ENCODE measurements at regions not wholly inside any gene's neighbourhood (a gene's known extent, or its start where the extent isn't known, plus 50 kb on each side); places are given as distances from the start of the nearest gene placed in this dataset.

DNA sequence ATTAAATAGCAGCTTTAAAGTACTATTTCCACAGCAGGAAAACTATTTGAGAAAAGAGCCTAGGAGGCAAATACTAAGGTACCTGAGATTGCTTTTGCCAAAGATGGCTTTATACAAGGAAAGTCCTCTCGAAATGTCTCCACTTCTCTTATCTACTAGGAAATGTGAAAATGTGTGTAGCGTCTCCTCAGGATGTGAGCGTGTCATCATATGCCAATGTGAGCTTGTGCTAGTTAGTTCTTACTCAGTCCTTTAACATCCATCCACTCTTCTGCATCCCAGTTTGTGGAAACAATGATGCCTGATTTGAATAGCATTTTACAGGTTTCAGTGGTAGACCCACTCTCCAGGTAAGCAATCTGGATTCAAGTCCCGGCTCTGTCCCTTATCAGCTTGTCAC is 421.0 kb downstream of the DYNC2H1 start:
- DNase-seq (ENCODE audit: low read depth in 2 of 2): no peak

DNA sequence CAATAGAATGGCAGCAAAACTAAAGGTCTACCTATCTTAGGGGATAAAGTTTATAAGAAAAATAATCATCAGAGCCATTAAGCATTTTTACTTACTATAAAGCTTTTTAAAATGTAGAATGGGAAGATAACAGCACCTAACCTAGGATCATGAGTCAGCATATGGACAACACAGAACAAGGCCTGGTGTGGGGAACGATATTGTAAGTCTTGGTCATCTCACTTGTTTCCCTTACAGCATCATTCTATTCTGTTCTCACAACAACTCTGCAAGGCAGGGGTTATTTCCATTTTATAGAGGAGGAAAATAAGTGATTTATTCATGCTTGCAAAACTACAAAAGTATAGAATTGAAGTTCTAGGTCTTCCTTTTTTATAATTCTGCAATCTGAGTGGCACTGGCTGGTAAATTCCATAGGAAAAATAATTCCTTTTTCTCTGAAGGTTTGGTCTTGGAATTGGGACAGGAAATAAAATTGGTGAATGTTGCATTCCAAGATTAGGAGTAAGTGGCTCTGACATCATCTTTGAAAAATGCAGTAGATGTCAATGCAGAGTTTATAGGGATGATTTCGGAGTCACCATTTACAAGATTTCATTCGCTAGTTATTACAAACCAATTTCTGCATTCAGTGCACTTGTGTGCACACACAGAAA is 423.0 kb downstream of the DYNC2H1 start:
- no peak for DNase-seq (ENCODE audit: low read depth in 2 of 2)

DNA sequence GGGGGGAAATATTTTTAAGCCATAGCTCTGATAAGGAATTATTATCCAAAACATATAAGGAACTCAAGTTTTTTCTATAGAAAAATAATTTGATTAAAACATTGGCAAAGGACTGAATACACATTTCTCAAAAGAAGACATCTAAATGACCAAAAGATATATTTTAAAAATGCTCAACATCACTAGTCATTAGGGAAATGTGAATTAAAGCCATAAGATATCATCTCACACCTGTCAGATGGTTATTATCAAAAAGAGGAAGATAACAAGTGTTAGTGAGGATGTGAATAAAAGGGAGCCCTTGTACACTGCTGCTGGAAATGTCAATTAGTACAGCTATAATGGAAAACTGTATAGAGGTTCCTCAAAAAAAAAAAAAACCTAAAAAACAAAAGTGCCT is 425.0 kb downstream of the DYNC2H1 start:
- DNase-seq (ENCODE audit: low read depth in 2 of 2): no peak

DNA sequence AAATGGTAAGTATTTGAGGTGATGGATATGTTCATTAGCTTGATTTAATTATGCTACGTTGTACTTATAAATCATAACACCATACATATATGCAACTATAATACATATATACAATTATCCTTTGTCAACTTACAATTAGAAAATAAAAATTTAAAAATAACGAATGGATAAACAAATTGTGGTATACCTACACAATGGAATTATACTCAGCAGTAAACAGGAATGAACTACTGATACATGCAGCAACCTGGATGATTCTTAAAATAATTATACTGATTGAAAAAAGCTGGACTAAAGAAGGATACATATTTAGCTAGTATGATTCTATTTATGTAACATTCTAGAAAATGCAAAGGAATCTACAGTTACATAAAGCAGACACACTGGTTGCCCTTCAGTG is 425.7 kb downstream of the DYNC2H1 start:
- no peak for DNase-seq (ENCODE audit: low read depth in 2 of 2)

DNA sequence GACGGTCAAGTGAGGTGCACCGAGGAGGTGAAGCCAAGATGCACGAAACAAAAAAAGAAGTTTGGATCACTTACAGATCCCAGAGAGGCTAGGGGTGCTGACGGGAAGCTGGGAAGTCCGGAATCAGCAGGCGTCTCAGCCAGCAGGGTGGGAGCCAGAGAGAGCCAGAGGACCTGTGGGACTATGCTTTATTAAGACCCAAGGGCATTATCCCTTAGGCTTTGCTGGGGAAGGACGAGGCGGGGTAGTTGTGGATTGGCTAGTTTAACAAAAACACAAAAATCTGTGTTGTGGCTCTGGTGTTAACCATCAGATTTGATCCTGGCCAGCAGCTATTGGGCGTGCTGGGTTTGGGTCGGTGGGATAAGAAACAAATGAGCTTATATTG is 427.1 kb downstream of the DYNC2H1 start:
- no peak for DNase-seq (ENCODE audit: low read depth in 2 of 2)

DNA sequence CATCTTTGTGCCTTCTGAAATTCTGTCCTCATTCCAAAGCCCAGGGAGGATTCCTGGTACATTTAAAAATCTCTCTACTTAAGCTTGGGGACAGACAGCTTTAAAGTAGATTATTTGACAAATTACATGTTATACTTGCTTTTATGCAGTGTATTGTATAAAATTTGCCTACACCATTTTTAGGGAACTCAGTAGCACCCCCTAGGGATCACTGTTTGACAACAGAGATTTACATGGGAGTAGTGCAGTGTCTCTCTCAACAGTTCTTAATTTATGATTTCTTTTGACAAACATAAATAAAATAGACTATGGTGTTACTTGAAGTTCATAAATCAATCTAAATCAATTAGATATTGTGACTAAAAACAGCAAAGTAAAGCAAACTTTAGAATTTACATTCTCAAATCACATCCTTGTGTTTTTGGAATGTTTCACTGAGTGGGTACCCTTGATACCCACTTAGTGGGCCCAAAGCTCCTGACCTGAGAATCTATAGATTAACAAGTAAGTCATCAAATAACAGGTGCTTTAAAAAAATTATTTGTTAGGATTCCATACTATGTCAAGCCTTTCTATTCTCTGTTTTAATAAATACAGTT is 428.8 kb downstream of the DYNC2H1 start:
- no peak for DNase-seq (ENCODE audit: low read depth in 2 of 2)

DNA sequence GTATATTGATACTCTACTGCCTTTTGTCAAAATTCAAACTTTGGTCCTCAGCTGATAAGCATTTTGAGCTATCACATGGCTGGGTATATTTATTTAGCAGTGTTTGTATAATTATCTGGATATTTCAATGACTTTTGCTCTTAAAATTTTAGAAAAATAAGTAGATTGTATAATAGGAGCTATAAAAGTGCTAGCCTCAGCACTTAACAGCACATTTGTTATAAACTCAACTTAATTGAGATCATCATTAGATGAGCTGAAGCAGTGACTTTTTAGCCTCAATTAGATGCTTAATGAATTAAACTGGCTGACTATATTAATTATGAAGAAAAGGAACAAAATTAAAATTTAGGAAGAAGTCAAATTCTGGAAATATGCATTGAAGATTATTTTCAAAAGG is 429.9 kb downstream of the DYNC2H1 start:
- DNase-seq (ENCODE audit: low read depth in 2 of 2): no peak

DNA sequence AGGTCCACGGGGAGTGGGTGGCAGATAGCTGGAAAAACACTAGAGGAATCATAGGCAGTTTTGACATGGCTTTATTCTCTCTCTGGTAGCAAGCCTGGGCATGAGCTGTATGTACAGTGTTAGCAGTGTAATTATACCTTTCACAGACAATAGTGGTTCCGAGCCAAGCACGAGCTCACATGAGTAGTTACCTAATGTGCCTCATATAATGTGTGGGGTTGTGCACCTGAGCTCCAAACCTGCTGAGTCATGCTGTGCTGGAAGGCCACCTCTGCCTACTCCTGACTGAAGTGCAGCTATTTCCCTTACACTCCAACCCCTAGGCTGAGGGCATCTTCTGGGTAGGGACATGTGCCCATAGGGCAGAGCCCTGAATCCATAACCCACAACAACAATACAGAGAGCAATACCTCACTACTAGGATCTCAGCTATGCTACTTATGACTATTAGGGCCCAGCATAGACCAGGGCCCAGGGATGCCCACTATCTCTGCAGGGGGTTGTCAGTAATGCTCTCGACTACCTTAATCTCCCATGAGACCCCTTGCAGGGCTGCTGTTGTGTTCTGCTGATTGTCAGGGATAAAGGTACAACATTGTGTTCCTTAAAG is 432.1 kb downstream of the DYNC2H1 start:
- no peak for DNase-seq (ENCODE audit: low read depth in 2 of 2)

DNA sequence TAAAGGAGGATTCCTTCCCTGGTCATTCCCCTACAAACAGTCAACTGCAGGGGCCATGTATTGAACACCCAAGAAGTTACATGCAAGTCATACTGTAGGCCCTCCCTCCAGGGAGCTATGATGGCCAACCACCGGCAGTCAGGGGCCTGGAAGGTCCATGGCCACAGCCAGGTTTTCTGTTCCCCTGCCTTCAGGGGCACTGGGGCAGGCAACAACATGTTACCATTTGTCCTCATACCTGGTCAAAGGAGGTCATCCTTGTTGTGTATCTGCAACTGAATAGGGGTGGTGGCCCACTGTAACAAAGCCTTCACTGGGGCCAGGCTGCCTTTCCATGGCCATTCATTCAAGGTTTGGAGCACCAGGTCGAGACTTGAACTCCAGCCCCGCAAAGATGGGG is 433.6 kb downstream of the DYNC2H1 start:
- DNase-seq (ENCODE audit: low read depth in 2 of 2): no peak

DNA sequence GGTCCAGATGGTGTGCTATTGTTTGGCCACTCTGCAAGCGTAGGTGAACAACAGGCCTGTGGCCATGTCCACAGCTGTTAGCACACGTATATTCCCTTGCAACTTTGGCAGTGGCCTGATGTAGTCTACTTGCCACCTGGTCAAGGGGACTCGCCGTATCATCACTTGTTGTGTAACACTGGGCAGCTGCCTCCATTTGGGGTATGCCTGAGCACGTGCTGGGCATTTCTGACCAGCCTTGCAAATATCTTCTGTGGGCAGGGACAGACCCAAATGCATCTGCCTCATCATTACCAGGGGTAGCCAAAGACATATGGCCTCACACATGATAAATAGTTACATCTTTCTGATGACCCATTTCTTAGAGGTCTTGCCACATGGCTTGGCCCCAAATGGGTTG is 434.2 kb downstream of the DYNC2H1 start:
- no peak for DNase-seq (ENCODE audit: low read depth in 2 of 2)

DNA sequence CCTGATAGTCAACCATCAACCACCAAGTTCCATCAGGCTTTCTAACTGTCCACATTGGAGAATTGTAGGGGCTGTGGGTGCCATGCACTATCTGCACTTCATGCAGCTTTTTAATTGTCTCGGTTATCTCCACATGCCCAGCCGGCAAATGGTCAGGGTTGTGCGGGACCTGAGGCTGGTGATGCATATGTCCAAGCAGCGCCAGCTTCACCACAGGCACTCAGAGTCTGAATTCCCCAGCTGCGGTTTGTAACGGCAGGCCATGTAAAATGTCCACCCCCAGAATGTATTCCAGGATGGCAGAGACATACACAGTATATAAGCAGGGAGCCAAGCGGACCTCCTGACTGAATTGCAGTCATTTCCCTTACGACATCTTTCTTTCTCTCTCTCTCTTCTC is 435.6 kb downstream of the DYNC2H1 start:
- no peak for DNase-seq (ENCODE audit: low read depth in 2 of 2)

DNA sequence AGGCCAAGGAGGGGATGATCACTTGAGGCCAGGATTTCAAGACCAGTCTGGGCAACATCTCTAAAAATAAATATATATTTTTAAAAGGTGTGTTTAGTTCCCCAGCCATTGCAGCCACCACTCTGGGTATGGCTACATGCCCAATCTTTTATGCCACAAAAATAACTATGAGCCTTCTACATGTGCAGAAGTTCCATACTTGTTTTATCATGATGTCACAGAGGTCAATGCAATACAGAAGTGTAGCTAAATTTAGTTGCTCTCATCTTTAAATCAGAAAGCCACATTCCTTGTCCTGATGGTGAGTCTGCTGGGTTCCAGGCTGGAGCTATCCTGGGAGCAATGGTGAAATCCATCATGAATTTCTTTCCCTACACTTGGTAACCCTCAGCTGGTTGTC is 436.3 kb downstream of the DYNC2H1 start:
- no peak for DNase-seq (ENCODE audit: low read depth in 2 of 2)

DNA sequence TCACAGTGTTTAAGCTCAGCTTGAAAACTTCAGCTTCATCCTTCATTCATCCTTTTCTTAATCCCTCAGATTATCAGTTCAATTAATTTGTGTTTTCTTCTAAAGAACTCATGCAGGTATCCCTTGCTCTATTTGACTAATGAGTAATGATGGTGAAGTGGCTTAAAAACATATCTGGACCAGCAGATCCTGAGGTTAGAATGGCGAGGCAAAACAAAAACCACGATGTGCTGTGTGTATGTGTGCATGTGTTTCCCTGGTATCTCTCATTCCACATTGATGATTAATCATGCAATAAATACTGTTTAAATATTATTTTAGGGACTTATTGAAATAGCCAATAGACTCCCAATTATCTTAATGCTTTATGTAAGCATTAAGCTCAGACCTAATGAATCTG is 437.0 kb downstream of the DYNC2H1 start:
- DNase-seq (ENCODE audit: low read depth in 2 of 2): no peak

DNA sequence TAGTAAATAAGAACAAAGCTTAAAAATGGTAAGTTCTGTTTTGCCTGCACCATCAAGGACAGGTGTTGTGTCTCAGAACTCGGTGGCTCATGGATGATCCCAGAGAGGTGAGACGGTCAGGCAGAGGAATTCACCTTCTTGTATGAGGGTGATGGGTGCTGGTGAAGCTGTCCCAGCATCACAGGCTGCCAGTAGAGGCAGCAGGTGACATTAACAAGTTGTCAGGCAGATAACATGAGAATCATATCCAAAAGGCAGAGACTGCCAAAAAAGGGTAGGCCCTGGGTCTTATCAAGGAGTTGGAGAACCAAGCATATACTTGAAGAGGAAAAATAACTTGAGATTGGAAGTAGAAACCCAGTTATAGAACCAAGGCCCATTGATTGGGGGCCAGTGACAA is 437.8 kb downstream of the DYNC2H1 start:
- DNase-seq (ENCODE audit: low read depth in 2 of 2): no peak

DNA sequence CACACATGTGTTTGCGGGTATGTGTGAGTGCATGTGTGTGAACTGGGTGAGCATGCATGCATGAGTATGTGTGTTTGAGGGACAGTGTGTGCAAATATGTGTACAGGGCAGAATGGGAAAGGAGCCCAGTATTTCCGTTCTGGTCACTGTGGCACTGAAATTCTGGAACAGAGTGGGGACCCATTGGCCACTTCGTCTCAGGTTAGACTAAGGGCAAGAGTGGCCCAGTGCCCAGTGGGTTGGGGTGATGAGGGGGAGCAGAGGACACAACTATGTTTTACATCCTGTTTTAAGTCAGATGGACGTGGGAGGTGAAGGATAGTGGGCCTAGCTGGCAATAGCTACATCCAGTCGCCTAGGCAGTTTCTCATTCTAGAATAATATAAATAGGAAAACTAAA is 438.5 kb downstream of the DYNC2H1 start:
- DNase-seq (ENCODE audit: low read depth in 2 of 2): no peak

DNA sequence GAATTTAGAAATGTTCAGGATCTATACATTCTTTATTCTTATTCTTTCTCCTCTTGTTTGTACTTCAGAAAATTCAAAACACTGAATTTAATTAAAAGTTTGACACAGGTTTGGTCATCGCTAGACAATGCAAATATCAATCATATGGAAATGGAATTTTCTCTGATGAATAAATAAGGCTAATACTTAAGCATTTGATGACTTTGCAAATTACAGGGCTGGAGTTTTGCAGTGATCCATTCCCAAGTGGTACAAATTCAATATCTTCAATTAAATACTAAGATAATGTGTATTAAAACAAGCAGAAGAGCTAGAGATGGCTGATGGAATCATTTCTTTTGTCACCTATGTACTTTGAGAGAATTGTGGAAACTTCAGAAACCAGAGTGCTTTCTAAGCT is 439.6 kb downstream of the DYNC2H1 start:
- DNase-seq (ENCODE audit: low read depth in 2 of 2): no peak

DNA sequence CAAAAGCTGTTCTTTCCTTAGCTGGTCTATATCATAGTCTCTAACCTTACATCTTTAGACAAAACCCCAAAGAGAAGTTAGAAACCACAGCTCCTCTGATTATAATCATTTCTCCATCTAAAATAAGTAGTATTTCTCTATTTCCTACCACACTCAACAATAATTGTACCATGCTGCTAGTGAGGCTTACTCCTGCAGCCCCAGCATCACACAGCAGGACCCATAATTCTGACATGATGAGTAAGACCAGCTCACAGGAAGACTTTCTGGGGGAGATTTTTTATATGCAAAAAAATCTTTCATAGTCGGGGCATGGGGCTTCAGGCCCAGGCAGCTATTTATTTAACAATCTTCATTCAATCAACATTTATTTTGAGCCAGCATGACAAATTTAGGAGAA is 441.6 kb downstream of the DYNC2H1 start:
- no peak for DNase-seq (ENCODE audit: low read depth in 2 of 2)

DNA sequence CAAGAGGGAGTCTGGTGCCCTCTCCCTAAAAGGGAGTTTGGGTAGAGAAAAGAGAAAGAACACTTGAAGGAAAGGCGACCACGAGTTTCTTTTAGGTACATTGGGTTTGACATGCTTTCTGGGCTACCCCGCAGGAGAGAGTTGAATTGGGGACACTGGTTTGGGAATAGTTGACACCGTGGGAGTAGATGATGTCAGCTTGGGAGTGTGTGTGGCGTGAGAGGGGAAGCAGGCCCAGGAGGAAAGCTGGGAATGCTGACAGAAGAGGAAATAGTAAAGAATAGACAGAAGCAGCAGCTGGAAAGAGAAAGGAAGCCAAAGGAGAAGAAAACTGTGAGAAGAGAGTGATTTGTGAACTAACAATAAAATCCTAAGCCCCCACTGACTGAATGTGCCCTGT is 442.9 kb downstream of the DYNC2H1 start:
- DNase-seq (ENCODE audit: low read depth in 2 of 2): no peak

DNA sequence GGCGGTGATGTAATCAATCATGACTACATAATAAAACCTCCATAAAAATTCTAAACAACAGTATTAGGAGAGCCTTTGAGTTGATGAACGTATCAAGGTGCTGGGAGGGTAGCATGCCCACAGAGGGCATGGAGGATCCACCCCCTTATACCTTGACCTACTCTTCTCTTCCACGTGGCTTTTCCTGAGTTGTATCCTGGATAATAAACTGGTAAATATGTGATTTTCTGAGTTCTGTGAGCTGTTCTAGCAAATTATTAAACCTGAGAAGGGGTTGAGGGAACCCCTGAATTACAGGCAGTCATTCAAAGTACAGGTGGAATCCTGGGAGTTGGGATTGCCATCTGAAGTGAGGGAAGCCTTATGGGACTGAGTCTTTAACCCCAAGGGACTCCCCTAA is 446.9 kb downstream of the DYNC2H1 start:
- no peak for DNase-seq (ENCODE audit: low read depth in 2 of 2)

DNA sequence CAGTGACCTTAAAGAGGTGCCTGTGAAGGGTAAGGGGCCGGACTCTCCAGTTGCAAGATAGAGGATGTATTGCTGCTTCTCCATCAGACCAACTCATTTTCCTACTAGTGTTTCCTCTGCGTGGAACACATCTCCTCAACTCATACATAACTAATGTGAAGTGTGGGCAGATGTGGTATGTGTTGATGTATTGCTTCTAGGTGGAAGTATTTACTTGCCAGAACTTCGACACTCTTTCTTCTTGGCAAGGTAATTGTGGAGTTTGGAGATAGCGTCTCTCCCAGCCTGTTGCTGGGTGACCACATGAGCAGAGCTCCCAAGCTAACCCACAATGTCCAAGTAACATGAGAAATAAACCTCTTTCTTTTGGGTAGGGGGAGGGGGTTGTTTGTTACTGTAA is 456.9 kb downstream of the DYNC2H1 start:
- no peak for DNase-seq (ENCODE audit: low read depth in 2 of 2)

DNA sequence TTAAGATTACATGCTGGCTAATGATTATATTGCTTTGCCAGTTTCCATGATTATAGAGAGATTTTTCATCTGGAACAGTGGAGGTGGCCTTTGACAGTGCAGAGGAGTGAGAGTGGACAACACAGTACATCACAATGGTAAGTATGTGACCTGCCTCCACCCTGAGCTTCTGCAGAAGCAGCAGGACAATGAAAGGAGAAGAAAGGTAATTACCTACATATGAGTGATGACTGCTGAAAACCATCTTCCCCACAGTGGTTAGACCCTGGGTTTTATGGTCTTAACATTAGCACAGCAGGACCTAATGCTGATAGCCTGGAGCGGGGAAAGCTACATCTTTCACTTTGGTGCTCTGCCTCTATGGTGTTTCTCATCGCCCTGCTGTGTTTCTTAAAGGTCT is 454.7 kb upstream of the DDI1 start:
- DNase-seq (ENCODE audit: low read depth in 2 of 2): no peak

DNA sequence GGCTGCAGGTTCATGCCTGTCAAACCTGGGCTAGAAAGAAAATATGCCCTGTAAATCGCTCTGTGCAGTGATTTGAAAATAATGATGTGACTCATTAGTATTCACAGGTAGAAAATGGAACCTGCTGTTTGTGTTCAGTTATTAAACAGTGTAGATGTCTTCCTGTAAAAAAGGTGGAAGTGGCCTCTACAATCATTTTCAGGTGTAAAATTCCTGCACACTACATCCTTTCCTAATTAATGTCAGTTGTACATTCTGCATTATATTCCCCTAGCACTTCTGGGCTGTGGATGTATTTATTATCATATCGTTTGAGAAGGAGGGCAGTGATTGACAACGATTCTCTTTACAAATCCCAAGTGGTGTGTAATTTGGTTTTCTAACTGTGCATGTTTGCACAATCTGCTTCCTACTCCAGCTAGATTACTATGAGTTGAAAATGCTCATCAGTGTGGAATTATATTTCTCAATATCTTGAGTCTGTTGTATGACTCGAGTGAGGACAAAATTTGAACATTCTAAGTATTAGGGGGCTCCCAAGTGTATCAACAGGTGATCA is 454.0 kb upstream of the DDI1 start:
- no peak for DNase-seq (ENCODE audit: low read depth in 2 of 2)

DNA sequence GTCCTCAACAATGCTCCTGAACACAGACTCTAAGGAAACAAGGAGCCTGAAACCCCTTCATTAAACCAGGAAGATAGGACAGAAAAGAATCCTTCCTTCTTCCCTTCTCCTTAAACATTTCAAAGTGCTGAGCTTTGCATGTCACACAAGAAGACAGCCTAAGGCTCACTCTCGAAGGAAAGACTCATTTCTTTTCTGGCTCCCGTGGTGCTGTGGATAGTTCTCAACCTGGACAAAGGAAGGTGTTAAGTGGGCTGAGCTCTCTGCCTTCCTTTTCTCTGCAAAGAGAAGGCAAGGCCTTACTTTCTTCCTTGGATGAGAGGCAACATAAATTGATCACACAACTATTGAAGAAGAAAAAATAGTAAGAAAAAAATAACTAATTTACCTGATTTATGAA is 452.4 kb upstream of the DDI1 start:
- no peak for DNase-seq (ENCODE audit: low read depth in 2 of 2)

Data from stimulated activated CD8-positive, alpha-beta memory T cell treated with anti-CD3 and anti-CD28 coated beads, Interleukin-2, amount 100 ng/mL, for 1 hour (primary cell).